Erythroblast (primary cell): ENCODE measurements at regions not wholly inside any gene's neighbourhood (a gene's known extent, or its start where the extent isn't known, plus 50 kb on each side); places are given as distances from the start of the nearest gene placed in this dataset.

Experiments used
- GATA1 ChIP-seq: IDR thresholded peaks from 2 replicates; pipeline ENCODE4 v1.6.1; 2011; ENCODE audit warnings: low read depth, mild to moderate bottlenecking, control low read depth, low read length, moderate library complexity
- POLR2A ChIP-seq: IDR thresholded peaks from 2 replicates; pipeline ENCODE4 v1.6.1; 2011; ENCODE audit warnings: mild to moderate bottlenecking, low read length

DNA sequence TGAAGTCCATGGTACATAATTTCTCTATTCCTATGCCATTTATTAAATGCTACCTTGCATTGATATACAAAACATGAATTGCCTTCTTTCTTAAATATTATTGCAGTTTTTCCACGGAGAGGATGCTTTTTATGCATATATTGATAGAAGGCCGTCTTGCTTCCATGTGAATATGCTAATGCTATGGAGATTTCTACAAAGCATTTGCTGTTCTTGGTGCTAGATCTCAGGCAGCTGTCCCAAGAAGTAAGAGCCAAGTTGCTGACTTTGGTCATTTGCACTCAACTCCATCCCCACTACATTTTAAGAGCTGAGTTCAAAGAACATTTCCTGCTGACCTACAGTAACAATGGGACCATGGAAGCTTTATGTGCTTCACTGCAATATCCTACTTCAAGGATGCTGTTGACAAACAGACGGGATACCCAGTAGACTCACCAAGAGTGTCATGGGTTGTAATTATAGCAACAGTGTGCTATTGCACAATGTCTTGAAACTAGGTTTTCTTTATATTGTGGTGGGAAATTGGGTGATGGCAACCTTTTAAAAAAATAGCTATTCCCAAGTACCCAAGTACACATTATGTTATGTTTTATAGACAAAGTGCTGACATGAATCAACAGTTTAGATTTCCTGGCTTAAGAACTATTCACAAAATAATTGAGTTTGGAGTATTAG is 1172.4 kb upstream of the PIK3C3 start:
- TF ChIP-seq POLR2A (no peak), GATA1 (no peak)
